ENCODE measurements at regions not wholly inside any gene's neighbourhood (a gene's known extent, or its start where the extent isn't known, plus 50 kb on each side); places are given as distances from the start of the nearest gene placed in this dataset.

- TF ChIP-seq CTCF (IDR thresholded peaks at IDR 0.05) (no peak), POLR2AphosphoS5 (IDR thresholded peaks at IDR 0.05) (no peak)
Measured at GRCh38 chr14:71416392-71416791, 509.1 kb downstream of the PCNX1 start.

All from transverse colon (tissue), 4 donors.